ENCODE measurements at regions not wholly inside any gene's neighbourhood (a gene's known extent, or its start where the extent isn't known, plus 50 kb on each side); places are given as distances from the start of the nearest gene placed in this dataset.

GRCh38 chr1:187342495-187342894 lies 513.7 kb downstream of the PLA2G4A start:
- DNase-seq (no peak), ATAC-seq (no peak)
- POLR2A ChIA-PET: no interaction called here
- Mint-ChIP-seq H3K27me3 (ENCODE audit: low read depth) (no peaks in the 10 kb centered on the region), H3K4me1 (ENCODE audit: low read depth) (no peaks in the 10 kb centered on the region), H3K9me3 (ENCODE audit: insufficient read depth) (peaks cover 4% of the 10 kb centered on the region), H3K4me3 (no peak overlapping the region), H3K27ac (no peak overlapping the region), H3K36me3 (ENCODE audit: low read depth) (no peaks in the 10 kb centered on the region)
- CTCF ChIA-PET: no interaction called here

GRCh38 chr1:187374082-187374481 lies 545.3 kb downstream of the PLA2G4A start:
- POLR2A ChIA-PET: no interaction called here

GRCh38 chr1:187374742-187375141 lies 546.0 kb downstream of the PLA2G4A start:
- ATAC-seq (no peak), DNase-seq (no peak)
- H3K9me3 Mint-ChIP-seq (ENCODE audit: insufficient read depth): no peaks in the 10 kb centered on the region
- H3K4me3 Mint-ChIP-seq: no peak overlapping the region
- H3K4me1 Mint-ChIP-seq (ENCODE audit: low read depth): no peaks in the 10 kb centered on the region
- H3K36me3 Mint-ChIP-seq (ENCODE audit: low read depth): no peaks in the 10 kb centered on the region
- CTCF ChIA-PET: no interaction called here
- no peaks in the 10 kb centered on the region for H3K27me3 Mint-ChIP-seq (ENCODE audit: low read depth)
- POLR2A ChIA-PET: no interaction called here
- no peak overlapping the region for H3K27ac Mint-ChIP-seq

More at GRCh38 chr1:187374082-187374481, 545.3 kb downstream of the PLA2G4A start:
- ATAC-seq (no peak), DNase-seq (no peak)
- Mint-ChIP-seq H3K4me3 (no peak overlapping the region), H3K4me1 (ENCODE audit: low read depth) (no peaks in the 10 kb centered on the region), H3K27ac (no peak overlapping the region), H3K9me3 (ENCODE audit: insufficient read depth) (no peaks in the 10 kb centered on the region), H3K27me3 (ENCODE audit: low read depth) (no peaks in the 10 kb centered on the region), H3K36me3 (ENCODE audit: low read depth) (no peaks in the 10 kb centered on the region)
- CTCF ChIA-PET: no interaction called here

GRCh38 chr1:187383366-187383765 lies 554.6 kb downstream of the PLA2G4A start:
- no peaks in the 10 kb centered on the region for H3K9me3 Mint-ChIP-seq (ENCODE audit: insufficient read depth)
- H3K4me1 Mint-ChIP-seq (ENCODE audit: low read depth): no peaks in the 10 kb centered on the region
- DNase-seq: no peak
- CTCF ChIA-PET: no interaction called here
- POLR2A ChIA-PET: no interaction called here
- no peak for ATAC-seq
- no peak overlapping the region for H3K4me3 Mint-ChIP-seq
- no peaks in the 10 kb centered on the region for H3K36me3 Mint-ChIP-seq (ENCODE audit: low read depth)
- no peak overlapping the region for H3K27ac Mint-ChIP-seq
- no peaks in the 10 kb centered on the region for H3K27me3 Mint-ChIP-seq (ENCODE audit: low read depth)

GRCh38 chr1:187384504-187384903 lies 555.8 kb downstream of the PLA2G4A start:
- Mint-ChIP-seq H3K27me3 (ENCODE audit: low read depth) (no peaks in the 10 kb centered on the region), H3K4me3 (no peak overlapping the region), H3K36me3 (ENCODE audit: low read depth) (no peaks in the 10 kb centered on the region), H3K4me1 (ENCODE audit: low read depth) (no peaks in the 10 kb centered on the region), H3K9me3 (ENCODE audit: insufficient read depth) (no peaks in the 10 kb centered on the region), H3K27ac (no peak overlapping the region)
- no peak for DNase-seq
- no peak for ATAC-seq
- ChIA-PET CTCF (no interaction called here), POLR2A (no interaction called here)

GRCh38 chr1:187390215-187390818 lies 561.6 kb downstream of the PLA2G4A start:
- H3K27me3 Mint-ChIP-seq (ENCODE audit: low read depth): no peaks in the 10 kb centered on the region
- no peaks in the 10 kb centered on the region for H3K36me3 Mint-ChIP-seq (ENCODE audit: low read depth)
- no peaks in the 10 kb centered on the region for H3K9me3 Mint-ChIP-seq (ENCODE audit: insufficient read depth)
- no peaks in the 10 kb centered on the region for H3K4me1 Mint-ChIP-seq (ENCODE audit: low read depth)
- CTCF ChIA-PET: no interaction called here
- POLR2A ChIA-PET: no interaction called here
- ATAC-seq: no peak
- DNase-seq: no peak
- H3K4me3 Mint-ChIP-seq: no peak overlapping the region
- H3K27ac Mint-ChIP-seq: no peak overlapping the region

- H3K36me3 Mint-ChIP-seq (ENCODE audit: low read depth): no peaks in the 10 kb centered on the region
- no peaks in the 10 kb centered on the region for H3K4me1 Mint-ChIP-seq (ENCODE audit: low read depth)
- ATAC-seq: no peak
- no peak for DNase-seq
- ChIA-PET POLR2A (no interaction called here), CTCF (no interaction called here)
- H3K4me3 Mint-ChIP-seq: no peak overlapping the region
- H3K9me3 Mint-ChIP-seq (ENCODE audit: insufficient read depth): no peaks in the 10 kb centered on the region
- no peaks in the 10 kb centered on the region for H3K27me3 Mint-ChIP-seq (ENCODE audit: low read depth)
- H3K27ac Mint-ChIP-seq: no peak overlapping the region
Measured at GRCh38 chr1:187396226-187396625, 567.5 kb downstream of the PLA2G4A start.

- Mint-ChIP-seq H3K4me3 (no peak overlapping the region), H3K36me3 (ENCODE audit: low read depth) (no peaks in the 10 kb centered on the region), H3K9me3 (ENCODE audit: insufficient read depth) (no peaks in the 10 kb centered on the region), H3K4me1 (ENCODE audit: low read depth) (no peaks in the 10 kb centered on the region), H3K27ac (no peak overlapping the region), H3K27me3 (ENCODE audit: low read depth) (no peaks in the 10 kb centered on the region)
- POLR2A ChIA-PET: no interaction called here
- no peak for DNase-seq
- no peak for ATAC-seq
- CTCF ChIA-PET: no interaction called here
Measured at GRCh38 chr1:187396929-187397796, 568.4 kb downstream of the PLA2G4A start.

GRCh38 chr1:187408212-187409004 lies 579.7 kb downstream of the PLA2G4A start:
- no peaks in the 10 kb centered on the region for H3K27me3 Mint-ChIP-seq (ENCODE audit: low read depth)
- H3K4me1 Mint-ChIP-seq (ENCODE audit: low read depth): no peaks in the 10 kb centered on the region
- no peak overlapping the region for H3K27ac Mint-ChIP-seq
- DNase-seq (no peak), ATAC-seq (no peak)
- ChIA-PET POLR2A (no interaction called here), CTCF (no interaction called here)
- no peaks in the 10 kb centered on the region for H3K36me3 Mint-ChIP-seq (ENCODE audit: low read depth)
- no peak overlapping the region for H3K4me3 Mint-ChIP-seq
- H3K9me3 Mint-ChIP-seq (ENCODE audit: insufficient read depth): no peaks in the 10 kb centered on the region

GRCh38 chr1:187409341-187409740 lies 580.6 kb downstream of the PLA2G4A start:
- no peak for DNase-seq
- no peak overlapping the region for H3K4me3 Mint-ChIP-seq
- no peak for ATAC-seq
- POLR2A ChIA-PET: no interaction called here
- H3K4me1 Mint-ChIP-seq (ENCODE audit: low read depth): no peaks in the 10 kb centered on the region
- no peaks in the 10 kb centered on the region for H3K27me3 Mint-ChIP-seq (ENCODE audit: low read depth)
- H3K36me3 Mint-ChIP-seq (ENCODE audit: low read depth): no peaks in the 10 kb centered on the region
- CTCF ChIA-PET: no interaction called here
- no peak overlapping the region for H3K27ac Mint-ChIP-seq
- H3K9me3 Mint-ChIP-seq (ENCODE audit: insufficient read depth): no peaks in the 10 kb centered on the region

GRCh38 chr1:187411118-187411517 lies 582.4 kb downstream of the PLA2G4A start:
- H3K27ac Mint-ChIP-seq: no peak overlapping the region
- no peaks in the 10 kb centered on the region for H3K9me3 Mint-ChIP-seq (ENCODE audit: insufficient read depth)
- ChIA-PET CTCF (no interaction called here), POLR2A (no interaction called here)
- DNase-seq (no peak), ATAC-seq (no peak)
- H3K4me3 Mint-ChIP-seq: no peak overlapping the region
- H3K4me1 Mint-ChIP-seq (ENCODE audit: low read depth): no peaks in the 10 kb centered on the region
- H3K36me3 Mint-ChIP-seq (ENCODE audit: low read depth): no peaks in the 10 kb centered on the region
- H3K27me3 Mint-ChIP-seq (ENCODE audit: low read depth): no peaks in the 10 kb centered on the region

- Mint-ChIP-seq H3K4me1 (ENCODE audit: low read depth) (no peaks in the 10 kb centered on the region), H3K27me3 (ENCODE audit: low read depth) (no peaks in the 10 kb centered on the region), H3K9me3 (ENCODE audit: insufficient read depth) (no peaks in the 10 kb centered on the region), H3K4me3 (no peak overlapping the region), H3K36me3 (ENCODE audit: low read depth) (no peaks in the 10 kb centered on the region), H3K27ac (no peak overlapping the region)
- ChIA-PET CTCF (no interaction called here), POLR2A (no interaction called here)
- ATAC-seq (no peak), DNase-seq (no peak)
Measured at GRCh38 chr1:187413405-187414169, 584.8 kb downstream of the PLA2G4A start.
